Uterus (tissue), 3 donors: ENCODE measurements at regions not wholly inside any gene's neighbourhood (a gene's known extent, or its start where the extent isn't known, plus 50 kb on each side); places are given as distances from the start of the nearest gene placed in this dataset.

Experiments used
- DNase-seq, 2 donors: peaks; one replicate each; pipeline ENCODE4 v3.0.0-alpha.2; 2019 to 2020
- H3K27ac ChIP-seq, 2 donors: fragments of 200-600 bp; sonication (generic); 1 replicate in 1 of 2; 2 replicates in 1 of 2; pipeline ENCODE4 v1.5.1; 2016 to 2018
- H3K27me3 ChIP-seq, 2 donors: fragments of 200-600 bp; sonication (generic); one replicate each; pipeline ENCODE4 v1.5.1; 2018 to 2019; ENCODE audit warnings: control low read depth in 1 of 2
- H3K36me3 ChIP-seq, 2 donors: fragments of 200-600 bp; sonication (generic); one replicate each; pipeline ENCODE4 v1.5.1; 2019; ENCODE audit warnings: control low read depth in 1 of 2
- H3K4me1 ChIP-seq, 2 donors: fragments of 200-600 bp; sonication (generic); one replicate each; pipeline ENCODE4 v1.5.1; 2018 to 2019; ENCODE audit warnings: control low read depth in 1 of 2
- H3K4me3 ChIP-seq, 2 donors: fragments of 200-600 bp; sonication (generic); 1 replicate in 1 of 2; 2 replicates in 1 of 2; pipeline ENCODE4 v1.5.1; 2018 to 2019; ENCODE audit warnings: mild to moderate bottlenecking in 1 of 2
- H3K9me3 ChIP-seq, 2 donors: fragments of 200-600 bp; sonication (generic); one replicate each; pipeline ENCODE4 v1.5.1; 2019; ENCODE audit warnings: control low read depth in 1 of 2
- POLR2A ChIP-seq, 2 donors: fragments of 450-650 bp; IDR thresholded peaks; one replicate each; pipeline ENCODE4 v1.6.1; 2016; ENCODE audit warnings: antibody characterized with exemption in 2 of 2, mild to moderate bottlenecking in 1 of 2, moderate library complexity in 1 of 2
- intact Hi-C: fragments of 100-400 bp; cut with DNase I; formaldehyde crosslinking; loops from one replicate; pipeline ENCODE4 v1.15.1; 2023; ENCODE audit warnings: low total_unique reads
- TF ChIP-seq, protein P1 (sequence below), 4 experiments: fragments of 200-600 bp in 2 of 4; fragments of 450-650 bp in 2 of 4; sonication (generic) in 2 of 4; IDR thresholded peaks; one replicate each; pipeline ENCODE4 v1.5.1; 2016 to 2019; ENCODE audit warnings: antibody characterized with exemption in 4 of 4, mild to moderate bottlenecking in 2 of 4, moderate library complexity in 1 of 4
- donor health status: DM: yes; HTN: yes; CAD: no.

DNA sequence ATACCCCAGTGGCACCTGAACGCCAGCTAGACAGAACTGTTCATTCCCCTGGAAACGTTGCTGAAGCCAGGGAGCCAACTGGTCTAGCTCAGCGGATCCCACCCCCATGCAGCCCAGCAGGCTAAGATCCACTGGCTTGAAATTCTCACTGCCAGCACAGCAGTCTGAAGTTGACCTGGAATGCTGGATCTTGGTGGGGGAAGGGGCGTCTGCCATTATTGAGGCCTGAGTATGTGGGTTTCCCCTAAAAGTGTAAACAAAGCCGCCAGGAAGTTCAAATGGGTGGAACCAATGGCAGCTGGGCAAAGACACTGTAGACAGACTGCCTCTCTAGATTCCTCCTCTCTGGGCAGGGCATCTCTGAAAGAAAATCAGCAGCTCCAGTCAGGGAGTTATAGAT lies 213.0 kb downstream of the NKX6-1 start:
- no peaks in the 10 kb centered on the region for H3K27me3 ChIP-seq
- no peaks in the 10 kb centered on the region for H3K36me3 ChIP-seq
- intact Hi-C loops = no loop called here
- H3K4me3 ChIP-seq = no peak overlapping the region
- no peak for DNase-seq
- no peaks in the 10 kb centered on the region for H3K4me1 ChIP-seq
- H3K9me3 ChIP-seq = no peaks in the 10 kb centered on the region
- no peak overlapping the region for H3K27ac ChIP-seq
- TF ChIP-seq POLR2A (IDR thresholded peaks at IDR 0.05) = no peak
- TF ChIP-seq, protein P1, sequence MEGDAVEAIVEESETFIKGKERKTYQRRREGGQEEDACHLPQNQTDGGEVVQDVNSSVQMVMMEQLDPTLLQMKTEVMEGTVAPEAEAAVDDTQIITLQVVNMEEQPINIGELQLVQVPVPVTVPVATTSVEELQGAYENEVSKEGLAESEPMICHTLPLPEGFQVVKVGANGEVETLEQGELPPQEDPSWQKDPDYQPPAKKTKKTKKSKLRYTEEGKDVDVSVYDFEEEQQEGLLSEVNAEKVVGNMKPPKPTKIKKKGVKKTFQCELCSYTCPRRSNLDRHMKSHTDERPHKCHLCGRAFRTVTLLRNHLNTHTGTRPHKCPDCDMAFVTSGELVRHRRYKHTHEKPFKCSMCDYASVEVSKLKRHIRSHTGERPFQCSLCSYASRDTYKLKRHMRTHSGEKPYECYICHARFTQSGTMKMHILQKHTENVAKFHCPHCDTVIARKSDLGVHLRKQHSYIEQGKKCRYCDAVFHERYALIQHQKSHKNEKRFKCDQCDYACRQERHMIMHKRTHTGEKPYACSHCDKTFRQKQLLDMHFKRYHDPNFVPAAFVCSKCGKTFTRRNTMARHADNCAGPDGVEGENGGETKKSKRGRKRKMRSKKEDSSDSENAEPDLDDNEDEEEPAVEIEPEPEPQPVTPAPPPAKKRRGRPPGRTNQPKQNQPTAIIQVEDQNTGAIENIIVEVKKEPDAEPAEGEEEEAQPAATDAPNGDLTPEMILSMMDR (IDR thresholded peaks at IDR 0.05) = no peak

DNA sequence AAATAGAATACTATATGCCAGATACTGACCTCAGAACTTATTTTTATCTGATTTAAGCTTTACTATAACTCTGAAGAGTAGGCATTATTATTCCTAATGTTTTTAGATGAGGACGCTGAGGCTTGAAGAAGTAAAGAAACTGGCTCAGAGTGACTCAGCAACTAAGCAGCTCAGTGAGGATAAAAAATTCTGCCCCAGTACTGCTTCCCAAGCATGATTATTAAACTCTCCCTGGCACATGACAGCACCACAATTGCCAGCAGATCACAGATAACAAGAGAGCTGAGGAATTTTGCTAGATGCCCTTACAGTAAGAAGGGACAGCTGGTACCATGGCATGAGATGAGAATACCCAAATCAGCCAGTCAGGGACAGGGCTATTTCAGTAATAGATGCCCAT lies 219.4 kb downstream of the NKX6-1 start:
- Histone ChIP-seq H3K4me1 (no peaks in the 10 kb centered on the region), H3K27ac (no peak overlapping the region), H3K4me3 (no peak overlapping the region), H3K36me3 (no peaks in the 10 kb centered on the region), H3K9me3 (no peaks in the 10 kb centered on the region), H3K27me3 (no peaks in the 10 kb centered on the region)
- DNase-seq = no peak
- TF ChIP-seq, protein P1 (IDR thresholded peaks at IDR 0.05) = no peak
- no peak for TF ChIP-seq POLR2A (IDR thresholded peaks at IDR 0.05)
- intact Hi-C loops = no loop called here

DNA sequence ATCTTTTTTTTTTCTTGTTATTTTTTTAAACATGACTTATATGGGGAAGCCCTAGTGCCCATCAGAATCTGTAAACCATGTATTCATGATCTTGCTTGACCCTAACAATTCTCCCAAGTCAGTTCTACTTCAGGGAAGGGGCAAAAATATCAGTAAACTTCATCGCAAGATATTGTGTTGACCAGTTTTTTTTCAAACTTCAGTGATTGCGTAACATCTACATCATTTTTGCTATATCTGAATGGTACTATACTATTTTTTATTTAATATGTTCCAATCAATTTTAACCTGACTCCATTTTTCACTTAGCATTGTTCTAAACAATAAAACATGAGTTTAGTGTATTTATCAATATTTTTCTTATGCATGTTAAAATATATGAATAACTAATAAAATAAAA lies 221.2 kb downstream of the NKX6-1 start:
- no peak overlapping the region for H3K27ac ChIP-seq
- H3K36me3 ChIP-seq = no peaks in the 10 kb centered on the region
- H3K9me3 ChIP-seq = no peaks in the 10 kb centered on the region
- no peaks in the 10 kb centered on the region for H3K27me3 ChIP-seq
- TF ChIP-seq POLR2A (IDR thresholded peaks at IDR 0.05) = no peak
- TF ChIP-seq, protein P1 (IDR thresholded peaks at IDR 0.05) = no peak
- DNase-seq = no peak
- no peaks in the 10 kb centered on the region for H3K4me1 ChIP-seq
- no peak overlapping the region for H3K4me3 ChIP-seq
- intact Hi-C loops = no loop called here

DNA sequence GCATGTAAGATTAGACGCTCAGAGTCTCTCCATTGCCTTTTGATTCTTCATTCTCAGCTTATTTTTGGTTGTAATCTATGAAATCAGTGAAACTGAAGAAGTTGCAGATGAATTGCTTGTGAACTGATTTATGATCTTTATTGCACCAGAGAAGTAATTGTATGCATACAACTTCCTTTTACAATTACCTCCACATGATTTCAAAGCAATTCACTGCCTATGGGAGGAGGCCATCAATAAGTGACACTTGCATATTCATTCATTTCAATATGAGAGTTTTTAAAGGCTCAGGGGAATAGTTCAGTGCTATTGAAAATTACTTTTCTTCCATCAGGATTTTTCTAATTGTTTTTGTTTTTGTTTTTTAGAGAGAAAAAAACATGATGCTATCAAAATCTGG lies 222.3 kb downstream of the NKX6-1 start:
- DNase-seq = no peak
- Histone ChIP-seq H3K9me3 (no peaks in the 10 kb centered on the region), H3K27me3 (no peaks in the 10 kb centered on the region), H3K27ac (no peak overlapping the region), H3K4me3 (no peak overlapping the region), H3K4me1 (no peaks in the 10 kb centered on the region), H3K36me3 (no peaks in the 10 kb centered on the region)
- TF ChIP-seq, protein P1 (IDR thresholded peaks at IDR 0.05) = no peak
- no peak for TF ChIP-seq POLR2A (IDR thresholded peaks at IDR 0.05)
- intact Hi-C loops = no loop called here

DNA sequence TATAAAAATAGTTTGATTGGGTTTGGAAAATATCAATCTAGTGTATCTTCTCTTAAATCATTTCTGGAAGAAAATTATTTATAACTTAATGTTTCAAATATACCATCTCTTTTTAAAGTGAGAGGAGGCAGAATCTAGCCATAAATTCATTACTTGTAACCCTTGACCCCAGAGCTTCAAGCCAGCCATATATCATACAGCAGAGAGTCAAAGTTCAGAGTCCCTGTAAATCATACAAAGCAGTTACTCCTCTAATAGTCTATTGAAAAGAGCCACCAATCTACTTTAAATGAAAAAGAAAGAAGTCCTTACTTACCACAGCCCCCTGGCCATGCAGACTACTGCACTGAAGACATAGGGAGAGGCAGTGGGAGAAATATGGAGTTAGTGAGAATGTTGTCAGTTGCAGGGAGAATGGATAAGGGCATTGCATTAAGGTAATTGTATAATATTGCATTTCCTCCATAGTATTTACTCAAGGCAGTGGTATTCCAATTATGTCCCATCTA lies 229.5 kb downstream of the NKX6-1 start:
- DNase-seq = no peak
- intact Hi-C loops = no loop called here

More for the DNA sequence above, 229.5 kb downstream of the NKX6-1 start:
- H3K27me3 ChIP-seq = no peaks in the 10 kb centered on the region
- H3K4me3 ChIP-seq = no peak overlapping the region
- no peaks in the 10 kb centered on the region for H3K4me1 ChIP-seq
- no peak for TF ChIP-seq POLR2A (IDR thresholded peaks at IDR 0.05)
- TF ChIP-seq, protein P1 (IDR thresholded peaks at IDR 0.05) = no peak
- no peaks in the 10 kb centered on the region for H3K9me3 ChIP-seq
- H3K27ac ChIP-seq = no peak overlapping the region
- H3K36me3 ChIP-seq = no peaks in the 10 kb centered on the region
